G401.6 (cell line): ENCODE measurements at regions not wholly inside any gene's neighbourhood (a gene's known extent, or its start where the extent isn't known, plus 50 kb on each side); places are given as distances from the start of the nearest gene placed in this dataset.

ENCODE experiments used
- FAIRE-seq: peaks from 2 replicates; lab custom pipeline; 2012; peaks lifted over from hg19 to GRCh38; lab: Jason Lieb, UNC

GRCh38 chr12:20197411-20197810 is 170.9 kb upstream of the PDE3A start:
- no peak for FAIRE-seq

DNA sequence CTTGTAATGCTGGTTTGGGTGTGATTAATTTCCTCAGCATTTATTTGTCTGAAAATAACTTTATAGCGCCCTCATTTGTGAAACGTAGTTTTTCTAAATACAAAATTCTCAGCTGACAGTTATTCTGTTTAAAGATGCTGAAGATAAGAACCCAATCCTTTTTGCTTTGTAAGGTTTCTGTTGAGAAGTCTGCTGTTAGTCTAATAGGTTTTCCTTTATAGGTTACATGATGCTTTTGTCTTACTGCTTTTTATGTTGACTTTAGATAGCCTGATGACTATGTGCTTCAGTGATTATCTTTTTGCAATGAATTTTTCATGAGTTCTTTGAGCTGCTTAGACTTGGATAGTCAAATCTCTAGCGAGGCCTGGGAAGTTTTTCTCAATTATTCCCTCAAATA is 168.6 kb upstream of the PDE3A start:
- FAIRE-seq = no peak

- no peak for FAIRE-seq
Measured at GRCh38 chr12:20201733-20202132, 166.6 kb upstream of the PDE3A start.

DNA sequence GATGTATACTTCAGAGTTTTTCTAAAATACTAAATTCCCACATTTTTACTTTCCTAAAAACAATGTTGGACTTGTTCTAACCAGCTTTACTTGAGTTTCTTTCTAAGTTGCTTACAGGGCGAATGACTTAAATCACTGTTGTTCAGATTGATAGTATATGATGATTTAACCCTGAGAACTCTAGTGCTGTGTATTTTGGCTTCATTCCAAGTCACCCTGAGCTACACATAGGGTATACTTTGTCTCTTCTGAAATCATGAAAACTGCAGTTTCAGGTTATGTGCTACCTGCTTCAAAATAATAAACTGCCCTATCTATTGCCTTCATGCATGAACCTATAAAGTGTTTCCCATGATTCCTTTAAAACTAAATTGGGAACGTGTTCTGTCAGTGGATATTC is 162.5 kb upstream of the PDE3A start:
- FAIRE-seq = no peak

DNA sequence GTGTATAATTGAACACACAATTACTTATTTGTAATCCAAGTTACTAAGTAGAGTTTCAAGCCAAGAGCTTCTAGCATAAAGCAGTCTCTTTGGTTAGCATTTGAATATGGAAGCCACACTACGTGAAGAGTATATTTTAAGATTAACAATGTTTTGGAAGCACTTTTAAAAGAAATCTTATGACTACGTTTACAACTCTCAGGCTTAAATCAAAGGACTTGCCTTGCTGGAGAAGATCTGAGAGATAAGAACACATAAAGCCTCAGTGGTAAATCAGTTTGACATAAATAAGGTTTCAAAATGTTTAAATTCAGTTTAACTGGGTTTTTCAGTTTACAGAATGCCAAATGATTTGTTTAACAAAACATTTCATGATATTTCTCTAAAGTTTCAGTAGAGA is 161.9 kb upstream of the PDE3A start:
- FAIRE-seq = no peak

GRCh38 chr12:20210621-20211215 is 157.6 kb upstream of the PDE3A start:
- no peak for FAIRE-seq

GRCh38 chr12:20211541-20211940 is 156.8 kb upstream of the PDE3A start:
- FAIRE-seq = no peak

DNA sequence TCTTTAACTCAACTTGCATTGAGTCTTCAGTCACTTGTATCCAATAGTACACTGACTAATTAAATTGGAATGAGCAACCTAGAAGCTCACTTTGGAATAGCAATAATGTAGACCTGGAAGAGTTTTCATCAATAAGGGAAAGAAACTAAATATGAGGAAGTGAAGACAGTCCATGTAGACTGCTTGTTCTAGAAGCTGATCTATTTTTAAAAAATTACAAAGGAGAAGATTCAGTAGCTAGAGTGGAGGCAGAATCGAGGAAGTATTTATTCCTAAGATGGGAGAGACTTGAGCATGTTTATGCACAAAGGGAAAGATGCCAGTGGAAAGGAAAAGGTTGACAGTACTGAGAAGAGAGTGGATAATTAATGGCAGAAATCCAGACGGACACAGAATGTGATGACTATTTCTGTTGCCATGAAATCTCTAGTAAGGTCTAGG is 156.3 kb upstream of the PDE3A start:
- no peak for FAIRE-seq

DNA sequence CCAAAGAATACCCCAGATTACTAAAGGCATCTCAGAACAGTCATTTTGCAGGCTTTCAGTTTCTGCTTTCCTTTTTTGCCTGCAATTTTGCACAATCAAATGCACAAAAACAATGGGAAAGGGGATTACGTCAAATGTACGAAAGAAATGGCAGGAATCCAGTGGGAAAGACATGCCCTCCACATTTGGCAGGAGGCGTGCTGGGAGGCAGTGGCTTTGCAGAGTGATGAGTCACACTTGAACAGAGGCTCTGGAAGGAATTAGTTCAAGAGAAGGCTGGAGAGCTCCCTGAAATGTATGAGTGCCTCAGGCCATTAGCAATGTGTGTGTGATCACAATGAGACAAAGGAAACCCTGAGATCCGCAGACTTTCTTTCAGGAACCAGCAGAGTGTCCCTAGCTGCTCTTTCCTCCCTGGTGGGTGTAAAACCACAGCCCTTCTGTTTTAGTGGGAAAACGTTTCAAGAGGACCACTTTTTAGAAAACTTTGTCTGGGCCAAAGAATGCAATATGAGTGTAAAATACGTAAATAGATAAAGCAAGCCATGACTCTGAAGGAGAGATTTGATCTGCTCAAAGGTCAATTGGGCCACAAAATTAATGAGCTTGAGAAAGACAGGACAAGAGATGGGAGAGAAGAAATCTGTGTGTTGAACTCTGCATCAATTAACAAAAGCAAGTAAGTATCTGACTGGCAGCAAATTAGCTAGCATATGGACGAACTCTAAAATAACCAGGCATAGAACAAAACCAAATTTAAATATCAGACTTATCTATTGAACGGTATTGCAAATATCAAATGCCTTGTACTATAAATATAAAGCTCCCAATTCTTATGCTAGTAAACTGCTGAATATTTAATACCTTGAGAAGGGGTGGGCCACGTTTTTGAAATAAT is 155.4 kb upstream of the PDE3A start:
- FAIRE-seq = no peak

DNA sequence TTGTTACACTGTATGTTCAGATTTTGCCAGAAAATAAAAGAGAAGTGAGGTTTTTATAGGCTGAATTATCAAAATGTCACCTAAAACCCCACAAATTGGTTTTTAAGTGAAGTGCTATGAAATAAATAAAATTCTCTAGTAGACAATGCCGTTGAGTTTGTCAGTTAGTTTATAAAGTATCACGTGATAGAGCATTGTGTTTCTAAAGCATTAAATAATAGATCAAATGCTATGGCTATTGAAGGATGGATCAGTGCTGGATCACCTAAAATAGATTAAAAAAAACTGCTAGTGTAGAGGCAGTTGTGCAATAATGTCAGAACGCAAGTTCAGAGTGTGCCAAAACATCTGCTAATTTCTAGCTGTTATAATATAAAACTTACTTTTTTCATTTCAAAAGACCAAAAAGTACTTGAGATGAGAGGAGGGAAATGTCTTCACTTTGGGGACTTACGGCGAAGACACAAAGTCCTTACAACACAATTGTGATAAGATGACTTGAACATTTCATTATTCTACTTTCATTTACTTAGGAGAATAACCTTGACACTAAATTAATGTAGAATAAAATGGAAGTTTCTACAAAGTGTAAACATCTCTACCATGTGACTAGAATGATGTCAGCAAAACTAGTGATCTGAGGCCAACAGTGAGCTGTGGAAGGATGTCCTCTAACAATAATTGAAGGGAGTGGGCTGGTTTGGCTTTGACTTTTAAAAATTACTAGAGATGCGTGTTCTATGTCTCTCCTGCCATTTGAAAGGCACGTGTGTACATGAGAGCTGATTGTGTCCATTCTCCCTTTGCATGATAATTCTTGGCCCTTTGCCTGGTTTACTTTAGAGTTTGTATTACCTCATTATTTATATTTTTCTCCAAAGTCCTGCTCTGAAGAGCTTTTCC is 154.4 kb upstream of the PDE3A start:
- no peak for FAIRE-seq

GRCh38 chr12:20220339-20220738 is 148.0 kb upstream of the PDE3A start:
- no peak for FAIRE-seq

GRCh38 chr12:20232931-20233675 is 135.2 kb upstream of the PDE3A start:
- no peak for FAIRE-seq

DNA sequence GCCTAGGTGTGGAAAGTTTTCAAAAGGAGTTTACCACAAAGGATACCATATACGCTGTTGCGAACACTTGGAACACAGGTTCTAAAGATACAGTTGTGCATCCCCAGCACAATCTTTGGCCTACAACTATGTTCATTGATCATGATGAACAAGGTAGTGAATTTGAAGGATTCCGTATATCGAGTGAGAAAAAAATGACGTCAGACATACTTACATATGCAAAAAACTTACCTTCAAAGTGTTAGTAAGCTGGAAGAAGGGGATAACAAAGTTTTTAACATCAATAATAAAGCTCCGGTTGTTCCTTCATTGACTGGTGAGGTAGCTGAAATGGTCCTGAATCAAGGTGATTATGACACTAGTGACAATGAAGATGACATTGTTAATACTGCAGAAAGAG is 133.9 kb upstream of the PDE3A start:
- no peak for FAIRE-seq

DNA sequence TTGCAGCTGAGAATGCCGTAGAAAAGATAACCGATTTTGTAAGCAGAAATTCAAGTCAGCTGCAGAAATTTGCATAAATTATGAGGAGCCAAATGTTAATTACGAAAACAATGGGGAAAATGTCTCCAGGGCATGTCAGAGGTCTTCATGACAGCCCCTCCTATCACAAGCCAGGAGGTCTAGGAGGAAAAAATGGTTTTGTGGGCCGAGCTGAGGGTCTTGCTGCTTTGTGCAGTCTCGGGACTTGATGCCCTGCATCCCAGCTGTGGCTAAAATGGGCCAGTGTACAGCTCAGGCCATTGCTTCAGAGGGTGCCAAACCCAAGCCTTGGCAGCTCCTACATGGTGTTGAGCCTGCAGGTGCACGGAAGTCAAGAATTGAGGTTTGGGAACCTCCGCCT is 131.2 kb upstream of the PDE3A start:
- FAIRE-seq = no peak

- no peak for FAIRE-seq
Measured at GRCh38 chr12:20245491-20245890, 122.8 kb upstream of the PDE3A start.

- FAIRE-seq = no peak
Measured at GRCh38 chr12:20248646-20249045, 119.7 kb upstream of the PDE3A start.

- no peak for FAIRE-seq
Measured at GRCh38 chr12:20250761-20251160, 117.6 kb upstream of the PDE3A start.

DNA sequence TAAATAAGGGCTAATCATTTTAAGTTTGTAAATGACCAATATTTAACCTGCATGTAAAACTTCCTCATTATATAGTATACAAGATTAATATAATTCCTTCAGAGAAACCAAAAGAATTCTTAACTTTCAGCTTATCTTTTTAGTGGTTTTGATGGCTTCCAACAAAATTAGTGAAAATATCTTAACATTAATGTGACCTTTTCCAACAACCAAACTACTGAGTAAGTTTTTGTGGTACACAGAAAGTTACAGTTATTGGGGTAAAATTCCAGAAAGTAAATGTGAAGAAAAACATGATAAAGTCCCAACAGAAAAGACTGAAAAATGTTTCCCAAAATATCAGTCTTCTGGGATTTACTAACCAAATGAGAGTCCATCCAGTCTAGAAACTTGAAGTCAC is 111.0 kb upstream of the PDE3A start:
- no peak for FAIRE-seq

DNA sequence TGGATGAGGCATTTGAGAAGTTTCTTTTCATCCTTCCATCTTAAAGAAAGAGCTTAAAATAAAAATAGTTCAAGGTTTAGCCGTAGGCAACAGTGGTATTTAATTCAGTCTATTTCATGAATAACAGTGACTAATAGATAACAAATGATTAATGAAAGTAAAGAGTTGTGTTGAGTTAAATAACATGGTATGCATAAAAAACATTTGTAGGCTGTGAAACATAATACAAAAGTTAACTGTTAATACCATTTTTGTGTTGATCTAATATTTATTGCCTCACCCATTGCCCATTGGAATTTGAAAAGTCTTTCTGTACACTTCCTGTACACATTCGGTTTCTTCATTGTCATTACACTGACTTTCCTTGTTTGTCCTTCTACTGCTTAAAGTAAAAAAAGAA is 108.6 kb upstream of the PDE3A start:
- FAIRE-seq = no peak

DNA sequence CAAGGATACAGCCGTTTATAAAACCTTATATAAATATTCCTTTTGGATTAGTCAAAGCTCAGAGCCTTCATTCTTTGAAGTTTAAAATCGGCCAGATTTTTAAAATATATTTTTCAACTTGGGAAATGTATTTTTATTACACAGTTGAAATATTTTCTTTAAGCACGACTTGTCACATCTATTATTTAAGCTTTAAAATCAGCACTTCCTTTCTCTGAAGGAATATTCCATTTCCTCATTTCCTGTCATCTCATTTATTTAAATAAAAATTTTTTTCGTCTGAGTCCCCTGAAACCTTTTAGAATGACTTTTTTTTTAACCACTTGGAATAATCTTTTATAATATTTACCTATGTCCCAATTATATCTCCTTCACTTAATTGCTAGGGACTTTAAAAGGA is 107.5 kb upstream of the PDE3A start:
- no peak for FAIRE-seq

DNA sequence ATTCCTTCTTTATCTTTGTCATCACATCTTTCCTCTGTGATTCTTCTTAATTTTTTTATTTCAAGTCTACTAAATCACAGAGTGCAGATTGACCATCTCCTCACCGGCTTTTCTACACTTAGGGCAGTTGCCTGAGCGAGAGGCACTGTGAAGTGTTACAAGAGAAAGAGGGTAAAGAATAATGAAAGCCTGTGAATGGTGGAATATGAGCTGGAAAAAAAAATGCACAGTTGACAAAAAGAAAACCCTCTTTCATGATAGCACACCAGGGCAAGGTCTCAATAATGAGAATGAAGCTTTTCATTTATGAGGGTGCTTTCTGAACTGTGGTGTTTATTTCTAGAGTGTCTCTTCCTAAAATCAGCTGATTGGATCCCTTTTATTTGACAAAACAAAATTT is 106.2 kb upstream of the PDE3A start:
- no peak for FAIRE-seq

GRCh38 chr12:20264026-20264425 is 104.3 kb upstream of the PDE3A start:
- no peak for FAIRE-seq
